Chondrocyte (in vitro differentiated cells): ENCODE measurements at regions not wholly inside any gene's neighbourhood (a gene's known extent, or its start where the extent isn't known, plus 50 kb on each side); places are given as distances from the start of the nearest gene placed in this dataset.

ENCODE experiments used
- DNase-seq: peaks from one replicate; pipeline ENCODE4 v3.0.0; 2021; ENCODE audit warnings: mixed read lengths, low spot score
- H3K27ac Mint-ChIP-seq: one replicate; pipeline ENCODE4 v1.8.0; 2021; ENCODE audit warnings: mild to moderate bottlenecking, moderate library complexity, mixed read lengths; ENCODE audit not compliant: unreplicated experiment
- H3K27me3 Mint-ChIP-seq: 2 replicates; pipeline ENCODE4 v1.8.0; 2021; ENCODE audit warnings: low read depth, mixed read lengths
- H3K36me3 Mint-ChIP-seq: 2 replicates; pipeline ENCODE4 v1.8.0; 2021; ENCODE audit warnings: low read depth, mixed read lengths
- H3K4me1 Mint-ChIP-seq: 2 replicates; pipeline ENCODE4 v1.8.0; 2021; ENCODE audit warnings: low read depth, mild to moderate bottlenecking, mixed read lengths
- H3K4me3 Mint-ChIP-seq: one replicate; pipeline ENCODE4 v1.8.0; 2021; ENCODE audit warnings: mild to moderate bottlenecking, moderate library complexity, mixed read lengths; ENCODE audit not compliant: unreplicated experiment
- H3K9me3 Mint-ChIP-seq: 2 replicates; pipeline ENCODE4 v1.8.0; 2021; ENCODE audit warnings: low read depth, mixed read lengths
- CTCF ChIP-seq: fragments of 200-600 bp; sonication (generic); IDR thresholded peaks from 2 replicates; pipeline ENCODE4 v1.5.0; 2021; ENCODE audit warnings: antibody characterized with exemption, mild to moderate bottlenecking, moderate library complexity

- Mint-ChIP-seq H3K27ac (no peak overlapping the region), H3K36me3 (no peaks in the 10 kb centered on the region), H3K4me3 (no peak overlapping the region), H3K9me3 (no peaks in the 10 kb centered on the region), H3K27me3 (no peaks in the 10 kb centered on the region), H3K4me1 (peaks cover 11% of the 10 kb centered on the region)
- DNase-seq: no peak
- TF ChIP-seq CTCF: no peak
Observed at GRCh38 chr2:163401481-163401880, 334.3 kb downstream of the FIGN start.

GRCh38 chr2:163397451-163397850 is 338.4 kb downstream of the FIGN start:
- no peak for TF ChIP-seq CTCF
- Mint-ChIP-seq H3K27me3 (no peaks in the 10 kb centered on the region), H3K9me3 (no peaks in the 10 kb centered on the region), H3K27ac (no peak overlapping the region), H3K4me1 (peaks cover 8% of the 10 kb centered on the region), H3K36me3 (no peaks in the 10 kb centered on the region), H3K4me3 (no peak overlapping the region)
- DNase-seq: no peak

GRCh38 chr2:163395602-163396001 is 340.2 kb downstream of the FIGN start:
- no peaks in the 10 kb centered on the region for H3K27me3 Mint-ChIP-seq
- H3K9me3 Mint-ChIP-seq: no peaks in the 10 kb centered on the region
- TF ChIP-seq CTCF: no peak
- H3K4me1 Mint-ChIP-seq: peaks cover 3% of the 10 kb centered on the region
- H3K4me3 Mint-ChIP-seq: no peak overlapping the region
- no peak overlapping the region for H3K27ac Mint-ChIP-seq
- DNase-seq: no peak
- H3K36me3 Mint-ChIP-seq: no peaks in the 10 kb centered on the region

GRCh38 chr2:163389838-163390237 is 346.0 kb downstream of the FIGN start:
- no peaks in the 10 kb centered on the region for H3K36me3 Mint-ChIP-seq
- no peak overlapping the region for H3K4me3 Mint-ChIP-seq
- peaks cover 3% of the 10 kb centered on the region for H3K9me3 Mint-ChIP-seq
- TF ChIP-seq CTCF: no peak
- no peak for DNase-seq
- no peak overlapping the region for H3K27ac Mint-ChIP-seq
- H3K4me1 Mint-ChIP-seq: no peaks in the 10 kb centered on the region
- H3K27me3 Mint-ChIP-seq: no peaks in the 10 kb centered on the region

GRCh38 chr2:163375472-163375871 is 360.3 kb downstream of the FIGN start:
- H3K36me3 Mint-ChIP-seq: no peaks in the 10 kb centered on the region
- no peak for TF ChIP-seq CTCF

More at GRCh38 chr2:163375472-163375871, 360.3 kb downstream of the FIGN start:
- no peaks in the 10 kb centered on the region for H3K4me1 Mint-ChIP-seq
- DNase-seq: no peak
- H3K4me3 Mint-ChIP-seq: no peak overlapping the region
- H3K27me3 Mint-ChIP-seq: no peaks in the 10 kb centered on the region
- peaks cover 5% of the 10 kb centered on the region for H3K9me3 Mint-ChIP-seq
- H3K27ac Mint-ChIP-seq: no peak overlapping the region
